AG09319 (cell line): ENCODE measurements at regions not wholly inside any gene's neighbourhood (a gene's known extent, or its start where the extent isn't known, plus 50 kb on each side); places are given as distances from the start of the nearest gene placed in this dataset.
"Not testable (repeated sequence)": the region's sequence is repeated elsewhere in the genome, so short reads cannot be mapped to it uniquely, and the experiment has no call there.

Experiments used
- DNase-seq: peaks from one replicate; pipeline ENCODE4 v3.0.0-alpha.2; 2010; ENCODE audit warnings: low read depth; ENCODE audit errors: extremely low read depth
- TF ChIP-seq, protein P1 (sequence below): IDR thresholded peaks from 2 replicates; pipeline ENCODE4 v1.5.1; 2011; ENCODE audit warnings: low read depth, mild to moderate bottlenecking, inconsistent platforms, low read length, moderate library complexity

DNA sequence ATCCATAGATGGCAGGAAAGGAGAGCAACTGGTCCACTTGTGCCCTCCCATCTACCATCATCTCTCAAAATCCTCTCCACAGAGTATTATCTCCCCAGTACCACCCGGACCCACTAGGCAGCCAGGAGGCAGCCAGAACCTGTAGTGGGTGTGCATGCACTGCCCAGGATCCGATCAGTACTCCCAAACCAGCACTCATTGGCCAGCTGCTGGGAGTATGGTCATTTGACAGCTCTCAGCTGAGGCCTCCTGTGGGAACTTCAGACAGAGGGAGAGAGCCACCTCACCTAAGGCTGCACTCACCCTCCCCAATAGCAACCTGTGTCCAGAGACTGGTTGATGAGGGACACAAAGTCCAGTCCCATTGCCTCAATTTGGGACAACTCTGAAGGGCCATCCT is 286.0 kb downstream of the TRIM36 start:
- TF ChIP-seq, protein P1, sequence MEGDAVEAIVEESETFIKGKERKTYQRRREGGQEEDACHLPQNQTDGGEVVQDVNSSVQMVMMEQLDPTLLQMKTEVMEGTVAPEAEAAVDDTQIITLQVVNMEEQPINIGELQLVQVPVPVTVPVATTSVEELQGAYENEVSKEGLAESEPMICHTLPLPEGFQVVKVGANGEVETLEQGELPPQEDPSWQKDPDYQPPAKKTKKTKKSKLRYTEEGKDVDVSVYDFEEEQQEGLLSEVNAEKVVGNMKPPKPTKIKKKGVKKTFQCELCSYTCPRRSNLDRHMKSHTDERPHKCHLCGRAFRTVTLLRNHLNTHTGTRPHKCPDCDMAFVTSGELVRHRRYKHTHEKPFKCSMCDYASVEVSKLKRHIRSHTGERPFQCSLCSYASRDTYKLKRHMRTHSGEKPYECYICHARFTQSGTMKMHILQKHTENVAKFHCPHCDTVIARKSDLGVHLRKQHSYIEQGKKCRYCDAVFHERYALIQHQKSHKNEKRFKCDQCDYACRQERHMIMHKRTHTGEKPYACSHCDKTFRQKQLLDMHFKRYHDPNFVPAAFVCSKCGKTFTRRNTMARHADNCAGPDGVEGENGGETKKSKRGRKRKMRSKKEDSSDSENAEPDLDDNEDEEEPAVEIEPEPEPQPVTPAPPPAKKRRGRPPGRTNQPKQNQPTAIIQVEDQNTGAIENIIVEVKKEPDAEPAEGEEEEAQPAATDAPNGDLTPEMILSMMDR = no peak
- DNase-seq = no peak

- DNase-seq = no peak
- TF ChIP-seq, protein P1 = no peak
Observed at GRCh38 chr5:114859438-114859735, 310.3 kb downstream of the TRIM36 start.

- no peak for DNase-seq
- TF ChIP-seq, protein P1 = no peak
Observed at GRCh38 chr5:114858665-114859437, 310.9 kb downstream of the TRIM36 start.

DNA sequence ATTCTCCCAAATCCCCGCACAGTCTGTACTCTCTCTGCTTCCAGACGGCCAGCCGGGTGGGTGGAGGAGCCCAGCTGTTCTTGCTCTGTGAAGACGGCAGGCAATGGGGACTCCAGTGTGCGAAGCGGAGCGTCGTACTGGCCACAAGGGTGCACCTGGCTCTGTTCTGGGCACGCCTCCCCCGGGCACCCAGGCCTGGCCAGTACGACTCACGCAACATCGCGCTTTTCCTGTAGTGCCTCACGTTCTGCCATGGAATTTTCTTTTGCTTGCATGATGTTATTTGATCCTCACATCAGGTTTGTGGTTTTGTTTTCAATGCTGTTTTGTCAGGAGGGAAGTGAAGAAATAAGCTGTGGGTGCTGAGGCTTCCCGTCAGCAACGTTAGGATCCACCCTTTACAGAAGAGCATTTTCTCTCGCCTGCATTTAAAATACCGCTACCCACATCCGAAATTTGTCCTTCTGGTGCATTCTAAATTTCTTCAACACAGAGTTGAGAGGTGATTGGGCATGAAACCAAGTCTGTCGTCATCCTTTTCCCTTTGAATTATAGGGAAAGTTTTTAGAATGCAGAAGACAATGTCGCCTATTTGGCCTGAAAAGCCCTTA is 311.7 kb downstream of the TRIM36 start:
- no peak for DNase-seq
- TF ChIP-seq, protein P1 = no peak

DNA sequence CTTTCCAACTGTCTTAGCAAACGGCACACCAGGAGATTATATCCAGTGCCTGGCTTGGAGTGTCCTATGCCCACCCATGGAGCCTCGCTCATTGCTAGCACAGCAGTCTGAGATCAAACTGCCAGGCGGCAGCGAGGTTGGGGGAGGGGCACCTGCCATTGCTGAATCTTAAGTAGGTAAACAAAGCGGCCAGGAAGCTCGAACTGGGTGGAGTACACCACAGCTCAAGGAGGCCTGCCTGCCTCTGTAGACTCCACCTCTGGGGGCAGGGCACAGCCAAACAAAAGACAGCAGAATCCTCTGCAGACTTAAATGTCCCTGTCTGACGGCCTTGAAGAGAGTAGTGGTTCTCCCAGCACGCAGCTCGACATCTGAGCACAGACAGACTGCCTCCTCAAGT is 325.0 kb downstream of the TRIM36 start:
- DNase-seq = not testable (repeated sequence)

GRCh38 chr5:114839360-114839759 is 330.3 kb downstream of the TRIM36 start:
- DNase-seq = no peak
- TF ChIP-seq, protein P1 = no peak

- TF ChIP-seq, protein P1 = no peak
- DNase-seq = no peak
Observed at GRCh38 chr5:114838937-114839336, 330.8 kb downstream of the TRIM36 start.

DNA sequence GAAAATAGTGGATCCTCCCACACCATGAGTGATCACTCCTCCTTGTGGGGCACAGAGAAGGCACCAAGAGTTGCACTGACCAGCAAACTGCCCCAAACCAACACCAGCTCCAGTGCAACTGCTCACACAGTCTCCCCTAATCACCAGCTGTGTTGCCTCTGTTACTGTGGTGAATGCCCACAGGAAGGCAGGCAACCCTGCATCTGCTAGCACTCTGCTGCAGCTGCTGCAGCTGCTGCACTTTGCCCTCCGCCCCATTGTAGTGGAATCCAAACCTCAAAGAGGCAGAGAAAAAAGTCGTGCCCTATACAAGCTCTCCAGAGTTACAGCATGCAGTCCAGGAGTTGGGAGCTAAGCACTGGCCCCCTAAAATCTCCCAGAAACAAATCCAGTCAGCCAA is 339.6 kb downstream of the TRIM36 start:
- DNase-seq = no peak
- TF ChIP-seq, protein P1 = no peak
